ENCODE measurements at regions not wholly inside any gene's neighbourhood (a gene's known extent, or its start where the extent isn't known, plus 50 kb on each side); places are given as distances from the start of the nearest gene placed in this dataset.

- DNase-seq = no peak
Observed at GRCh38 chr15:87225436-87225835, 1031.1 kb downstream of the NTRK3 start.

- no peak for DNase-seq
Observed at GRCh38 chr15:87224404-87224803, 1032.1 kb downstream of the NTRK3 start.

GRCh38 chr15:87219650-87220615 is 1036.6 kb downstream of the NTRK3 start:
- DNase-seq = no peak

GRCh38 chr15:87215100-87215499 is 1041.4 kb downstream of the NTRK3 start:
- no peak for DNase-seq

- DNase-seq = no peak
Observed at GRCh38 chr15:87213626-87214025, 1042.9 kb downstream of the NTRK3 start.

GRCh38 chr15:87212041-87212440 is 1044.5 kb downstream of the NTRK3 start:
- DNase-seq = no peak

- DNase-seq = no peak
Observed at GRCh38 chr15:87211547-87211946, 1045.0 kb downstream of the NTRK3 start.

- no peak for DNase-seq
Observed at GRCh38 chr15:87209891-87210689, 1046.4 kb downstream of the NTRK3 start.

- DNase-seq = peak; percentile 99
Observed at GRCh38 chr15:87207990-87208580, 1048.5 kb downstream of the NTRK3 start.

GRCh38 chr15:87207251-87207650 is 1049.3 kb downstream of the NTRK3 start:
- peak; percentile 100 for DNase-seq

GRCh38 chr15:87201986-87202385 is 1054.6 kb downstream of the NTRK3 start:
- no peak for DNase-seq

GRCh38 chr15:87200149-87200548 is 1056.4 kb downstream of the NTRK3 start:
- DNase-seq = peak; percentile 88

- no peak for DNase-seq
Observed at GRCh38 chr15:87197981-87198380, 1058.6 kb downstream of the NTRK3 start.

GRCh38 chr15:87196498-87196897 is 1060.0 kb downstream of the NTRK3 start:
- no peak for DNase-seq

- DNase-seq = no peak
Observed at GRCh38 chr15:87193481-87193880, 1063.1 kb downstream of the NTRK3 start.

GRCh38 chr15:87167706-87168105 is 1088.0 kb downstream of the AGBL1 start:
- DNase-seq = no peak

- DNase-seq = no peak
Observed at GRCh38 chr15:87167055-87167454, 1087.4 kb downstream of the AGBL1 start.

GRCh38 chr15:87155771-87156170 is 1076.1 kb downstream of the AGBL1 start:
- no peak for DNase-seq

- no peak for DNase-seq
Observed at GRCh38 chr15:87154761-87155160, 1075.1 kb downstream of the AGBL1 start.

GRCh38 chr15:87151202-87151748 is 1071.6 kb downstream of the AGBL1 start:
- DNase-seq = no peak

GRCh38 chr15:87145696-87146095 is 1066.0 kb downstream of the AGBL1 start:
- DNase-seq = no peak

GRCh38 chr15:87144775-87145174 is 1065.1 kb downstream of the AGBL1 start:
- peak; percentile 68 for DNase-seq

- DNase-seq = no peak
Observed at GRCh38 chr15:87142096-87142495, 1062.4 kb downstream of the AGBL1 start.
